C4-2B (cell line): ENCODE measurements at regions not wholly inside any gene's neighbourhood (a gene's known extent, or its start where the extent isn't known, plus 50 kb on each side); places are given as distances from the start of the nearest gene placed in this dataset.

ENCODE experiments used
- ZFX ChIP-seq: fragments of 450-650 bp; IDR thresholded peaks from 2 replicates; pipeline ENCODE4 v1.6.1; 2017
- TF ChIP-seq, protein P1 (sequence below): fragments of 450-650 bp; conservative IDR thresholded peaks from 2 replicates; pipeline ENCODE4 v1.5.1; 2017; ENCODE audit warnings: mild to moderate bottlenecking

- TF ChIP-seq, protein P1, sequence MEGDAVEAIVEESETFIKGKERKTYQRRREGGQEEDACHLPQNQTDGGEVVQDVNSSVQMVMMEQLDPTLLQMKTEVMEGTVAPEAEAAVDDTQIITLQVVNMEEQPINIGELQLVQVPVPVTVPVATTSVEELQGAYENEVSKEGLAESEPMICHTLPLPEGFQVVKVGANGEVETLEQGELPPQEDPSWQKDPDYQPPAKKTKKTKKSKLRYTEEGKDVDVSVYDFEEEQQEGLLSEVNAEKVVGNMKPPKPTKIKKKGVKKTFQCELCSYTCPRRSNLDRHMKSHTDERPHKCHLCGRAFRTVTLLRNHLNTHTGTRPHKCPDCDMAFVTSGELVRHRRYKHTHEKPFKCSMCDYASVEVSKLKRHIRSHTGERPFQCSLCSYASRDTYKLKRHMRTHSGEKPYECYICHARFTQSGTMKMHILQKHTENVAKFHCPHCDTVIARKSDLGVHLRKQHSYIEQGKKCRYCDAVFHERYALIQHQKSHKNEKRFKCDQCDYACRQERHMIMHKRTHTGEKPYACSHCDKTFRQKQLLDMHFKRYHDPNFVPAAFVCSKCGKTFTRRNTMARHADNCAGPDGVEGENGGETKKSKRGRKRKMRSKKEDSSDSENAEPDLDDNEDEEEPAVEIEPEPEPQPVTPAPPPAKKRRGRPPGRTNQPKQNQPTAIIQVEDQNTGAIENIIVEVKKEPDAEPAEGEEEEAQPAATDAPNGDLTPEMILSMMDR = peak; percentile 93
- TF ChIP-seq ZFX = no peak
Observed at GRCh38 chr9:26326563-26326962, 566.0 kb downstream of the CAAP1 start.
